ENCODE measurements at regions not wholly inside any gene's neighbourhood (a gene's known extent, or its start where the extent isn't known, plus 50 kb on each side); places are given as distances from the start of the nearest gene placed in this dataset.

- Histone ChIP-seq H3K36me3 (ENCODE audit: insufficient read depth, low read length) (no peaks in the 10 kb centered on the region), H3K79me2 (ENCODE audit: control insufficient read depth, insufficient read depth, low read length, unreplicated experiment) (no peaks in the 10 kb centered on the region), H3K4me1 (ENCODE audit: control insufficient read depth, insufficient read depth, low read length, unreplicated experiment) (no peaks in the 10 kb centered on the region), H2AFZ (ENCODE audit: low read length, unreplicated experiment) (no peak overlapping the region), H3K4me3 (ENCODE audit: low read depth, low read length) (no peak overlapping the region), H3K27ac (ENCODE audit: low read depth, low read length) (no peak overlapping the region), H3K27me3 (ENCODE audit: insufficient read depth, low read length) (no peaks in the 10 kb centered on the region)
Measured at GRCh38 chr3:55343486-55344357, 143.4 kb downstream of the WNT5A start.

- no peaks in the 10 kb centered on the region for H3K27me3 ChIP-seq (ENCODE audit: insufficient read depth, low read length)
- H3K27ac ChIP-seq (ENCODE audit: low read depth, low read length), result no peak overlapping the region
- no peak overlapping the region for H2AFZ ChIP-seq (ENCODE audit: low read length, unreplicated experiment)
- no peaks in the 10 kb centered on the region for H3K79me2 ChIP-seq (ENCODE audit: control insufficient read depth, insufficient read depth, low read length, unreplicated experiment)
- H3K4me1 ChIP-seq (ENCODE audit: control insufficient read depth, insufficient read depth, low read length, unreplicated experiment), result no peaks in the 10 kb centered on the region
- H3K36me3 ChIP-seq (ENCODE audit: insufficient read depth, low read length), result no peaks in the 10 kb centered on the region
- H3K4me3 ChIP-seq (ENCODE audit: low read depth, low read length), result no peak overlapping the region
Measured at GRCh38 chr3:55341502-55342031, 145.5 kb downstream of the WNT5A start.

GRCh38 chr3:55339819-55340218 lies 147.3 kb downstream of the WNT5A start:
- Histone ChIP-seq H3K79me2 (ENCODE audit: control insufficient read depth, insufficient read depth, low read length, unreplicated experiment) (no peaks in the 10 kb centered on the region), H3K36me3 (ENCODE audit: insufficient read depth, low read length) (no peaks in the 10 kb centered on the region), H3K4me3 (ENCODE audit: low read depth, low read length) (no peak overlapping the region), H3K27me3 (ENCODE audit: insufficient read depth, low read length) (no peaks in the 10 kb centered on the region), H3K27ac (ENCODE audit: low read depth, low read length) (no peak overlapping the region), H3K4me1 (ENCODE audit: control insufficient read depth, insufficient read depth, low read length, unreplicated experiment) (no peaks in the 10 kb centered on the region), H2AFZ (ENCODE audit: low read length, unreplicated experiment) (no peak overlapping the region)

- H3K27me3 ChIP-seq (ENCODE audit: insufficient read depth, low read length), result no peaks in the 10 kb centered on the region
- H3K36me3 ChIP-seq (ENCODE audit: insufficient read depth, low read length), result no peaks in the 10 kb centered on the region
- no peaks in the 10 kb centered on the region for H3K4me1 ChIP-seq (ENCODE audit: control insufficient read depth, insufficient read depth, low read length, unreplicated experiment)
- H3K4me3 ChIP-seq (ENCODE audit: low read depth, low read length), result no peak overlapping the region
- no peaks in the 10 kb centered on the region for H3K79me2 ChIP-seq (ENCODE audit: control insufficient read depth, insufficient read depth, low read length, unreplicated experiment)
- H3K27ac ChIP-seq (ENCODE audit: low read depth, low read length), result no peak overlapping the region
- H2AFZ ChIP-seq (ENCODE audit: low read length, unreplicated experiment), result no peak overlapping the region
Measured at GRCh38 chr3:55339390-55339789, 147.7 kb downstream of the WNT5A start.

GRCh38 chr3:55337641-55338180 lies 149.4 kb downstream of the WNT5A start:
- no peaks in the 10 kb centered on the region for H3K79me2 ChIP-seq (ENCODE audit: control insufficient read depth, insufficient read depth, low read length, unreplicated experiment)
- H3K4me1 ChIP-seq (ENCODE audit: control insufficient read depth, insufficient read depth, low read length, unreplicated experiment), result peaks cover 10% of the 10 kb centered on the region
- no peaks in the 10 kb centered on the region for H3K36me3 ChIP-seq (ENCODE audit: insufficient read depth, low read length)
- no peak overlapping the region for H3K4me3 ChIP-seq (ENCODE audit: low read depth, low read length)
- H3K27me3 ChIP-seq (ENCODE audit: insufficient read depth, low read length), result no peaks in the 10 kb centered on the region
- H2AFZ ChIP-seq (ENCODE audit: low read length, unreplicated experiment), result no peak overlapping the region
- no peak overlapping the region for H3K27ac ChIP-seq (ENCODE audit: low read depth, low read length)

GRCh38 chr3:55333923-55334322 lies 153.2 kb downstream of the WNT5A start:
- no peaks in the 10 kb centered on the region for H3K36me3 ChIP-seq (ENCODE audit: insufficient read depth, low read length)
- no peaks in the 10 kb centered on the region for H3K79me2 ChIP-seq (ENCODE audit: control insufficient read depth, insufficient read depth, low read length, unreplicated experiment)
- no peak overlapping the region for H3K4me3 ChIP-seq (ENCODE audit: low read depth, low read length)
- peaks cover 30% of the 10 kb centered on the region for H3K4me1 ChIP-seq (ENCODE audit: control insufficient read depth, insufficient read depth, low read length, unreplicated experiment)
- H3K27me3 ChIP-seq (ENCODE audit: insufficient read depth, low read length), result no peaks in the 10 kb centered on the region
- H2AFZ ChIP-seq (ENCODE audit: low read length, unreplicated experiment), result no peak overlapping the region
- no peak overlapping the region for H3K27ac ChIP-seq (ENCODE audit: low read depth, low read length)

GRCh38 chr3:55333046-55333445 lies 154.1 kb downstream of the WNT5A start:
- Histone ChIP-seq H3K4me1 (ENCODE audit: control insufficient read depth, insufficient read depth, low read length, unreplicated experiment) (peaks cover 30% of the 10 kb centered on the region), H3K27me3 (ENCODE audit: insufficient read depth, low read length) (no peaks in the 10 kb centered on the region), H3K4me3 (ENCODE audit: low read depth, low read length) (no peak overlapping the region), H3K36me3 (ENCODE audit: insufficient read depth, low read length) (no peaks in the 10 kb centered on the region), H3K27ac (ENCODE audit: low read depth, low read length) (no peak overlapping the region), H2AFZ (ENCODE audit: low read length, unreplicated experiment) (no peak overlapping the region), H3K79me2 (ENCODE audit: control insufficient read depth, insufficient read depth, low read length, unreplicated experiment) (no peaks in the 10 kb centered on the region)

GRCh38 chr3:55332176-55332575 lies 154.9 kb downstream of the WNT5A start:
- no peaks in the 10 kb centered on the region for H3K27me3 ChIP-seq (ENCODE audit: insufficient read depth, low read length)
- peaks cover 30% of the 10 kb centered on the region for H3K4me1 ChIP-seq (ENCODE audit: control insufficient read depth, insufficient read depth, low read length, unreplicated experiment)
- no peaks in the 10 kb centered on the region for H3K79me2 ChIP-seq (ENCODE audit: control insufficient read depth, insufficient read depth, low read length, unreplicated experiment)

GRCh38 chr3:55331524-55331923 lies 155.6 kb downstream of the WNT5A start:
- Histone ChIP-seq H2AFZ (ENCODE audit: low read length, unreplicated experiment) (no peak overlapping the region), H3K4me1 (ENCODE audit: control insufficient read depth, insufficient read depth, low read length, unreplicated experiment) (peaks cover 30% of the 10 kb centered on the region), H3K36me3 (ENCODE audit: insufficient read depth, low read length) (no peaks in the 10 kb centered on the region), H3K4me3 (ENCODE audit: low read depth, low read length) (no peak overlapping the region), H3K79me2 (ENCODE audit: control insufficient read depth, insufficient read depth, low read length, unreplicated experiment) (no peaks in the 10 kb centered on the region), H3K27me3 (ENCODE audit: insufficient read depth, low read length) (no peaks in the 10 kb centered on the region), H3K27ac (ENCODE audit: low read depth, low read length) (peak overlapping the region; percentile 95; the same call in 1 of the 2 replicates)

More at GRCh38 chr3:55332176-55332575, 154.9 kb downstream of the WNT5A start:
- H3K36me3 ChIP-seq (ENCODE audit: insufficient read depth, low read length), result no peaks in the 10 kb centered on the region
- no peak overlapping the region for H3K27ac ChIP-seq (ENCODE audit: low read depth, low read length)
- H2AFZ ChIP-seq (ENCODE audit: low read length, unreplicated experiment), result no peak overlapping the region
- no peak overlapping the region for H3K4me3 ChIP-seq (ENCODE audit: low read depth, low read length)

GRCh38 chr3:55330756-55331155 lies 156.3 kb downstream of the WNT5A start:
- Histone ChIP-seq H2AFZ (ENCODE audit: low read length, unreplicated experiment) (no peak overlapping the region), H3K4me1 (ENCODE audit: control insufficient read depth, insufficient read depth, low read length, unreplicated experiment) (peaks cover 30% of the 10 kb centered on the region), H3K27me3 (ENCODE audit: insufficient read depth, low read length) (no peaks in the 10 kb centered on the region), H3K4me3 (ENCODE audit: low read depth, low read length) (no peak overlapping the region), H3K79me2 (ENCODE audit: control insufficient read depth, insufficient read depth, low read length, unreplicated experiment) (no peaks in the 10 kb centered on the region), H3K27ac (ENCODE audit: low read depth, low read length) (peak overlapping the region; percentile 95), H3K36me3 (ENCODE audit: insufficient read depth, low read length) (no peaks in the 10 kb centered on the region)

GRCh38 chr3:55330355-55330754 lies 156.8 kb downstream of the WNT5A start:
- Histone ChIP-seq H3K27ac (ENCODE audit: low read depth, low read length) (peak overlapping the region; percentile 95), H3K36me3 (ENCODE audit: insufficient read depth, low read length) (no peaks in the 10 kb centered on the region), H3K79me2 (ENCODE audit: control insufficient read depth, insufficient read depth, low read length, unreplicated experiment) (no peaks in the 10 kb centered on the region), H3K4me1 (ENCODE audit: control insufficient read depth, insufficient read depth, low read length, unreplicated experiment) (peaks cover 30% of the 10 kb centered on the region), H2AFZ (ENCODE audit: low read length, unreplicated experiment) (no peak overlapping the region), H3K4me3 (ENCODE audit: low read depth, low read length) (0 out of 2 replicates have a peak overlapping the region, but pooled peaks have one; percentile 32), H3K27me3 (ENCODE audit: insufficient read depth, low read length) (no peaks in the 10 kb centered on the region)
